ENCODE measurements at regions not wholly inside any gene's neighbourhood (a gene's known extent, or its start where the extent isn't known, plus 50 kb on each side); places are given as distances from the start of the nearest gene placed in this dataset.

- no peak for TF ChIP-seq CTCF (IDR thresholded peaks at IDR 0.05)
- no peak for TF ChIP-seq POLR2AphosphoS5 (IDR thresholded peaks at IDR 0.05)
- TF ChIP-seq POLR2A (IDR thresholded peaks at IDR 0.05), result no peak
- Histone ChIP-seq H3K9me3 (no peaks in the 10 kb centered on the region), H3K4me3 (no peak overlapping the region), H3K27ac (no peak overlapping the region), H3K36me3 (no peaks in the 10 kb centered on the region), H3K4me1 (replicated peaks) (no peaks in the 10 kb centered on the region), H3K27me3 (replicated peaks; ENCODE audit: insufficient read depth) (no peaks in the 10 kb centered on the region)
- 19% methylated on average over 19 of the region's 19 CpGs for WGBS
- intact Hi-C loops (cut with DNase I), result no loop called here
- no peak for DNase-seq (ENCODE audit: low spot score)
Observed at GRCh38 chr15:27679731-27680471, 419.2 kb downstream of the OCA2 start.

GRCh38 chr15:27679203-27679602 lies 419.9 kb downstream of the OCA2 start:
- intact Hi-C loops (cut with DNase I), result no loop called here
- no peak for DNase-seq (ENCODE audit: low spot score)
- 86% methylated on average over 4 of the region's 4 CpGs for WGBS
- Histone ChIP-seq H3K9me3 (no peaks in the 10 kb centered on the region), H3K4me3 (no peak overlapping the region), H3K4me1 (replicated peaks) (no peaks in the 10 kb centered on the region), H3K27ac (no peak overlapping the region), H3K36me3 (no peaks in the 10 kb centered on the region), H3K27me3 (replicated peaks; ENCODE audit: insufficient read depth) (no peaks in the 10 kb centered on the region)
- TF ChIP-seq POLR2AphosphoS5 (IDR thresholded peaks at IDR 0.05), result no peak
- TF ChIP-seq POLR2A (IDR thresholded peaks at IDR 0.05), result no peak
- no peak for TF ChIP-seq CTCF (IDR thresholded peaks at IDR 0.05)

- H3K27ac ChIP-seq, result no peak overlapping the region
- no peaks in the 10 kb centered on the region for H3K27me3 ChIP-seq (replicated peaks; ENCODE audit: insufficient read depth)
- no peaks in the 10 kb centered on the region for H3K36me3 ChIP-seq
- H3K9me3 ChIP-seq, result no peaks in the 10 kb centered on the region
- no peaks in the 10 kb centered on the region for H3K4me1 ChIP-seq (replicated peaks)
- TF ChIP-seq POLR2A (IDR thresholded peaks at IDR 0.05) (no peak), CTCF (IDR thresholded peaks at IDR 0.05) (no peak), POLR2AphosphoS5 (IDR thresholded peaks at IDR 0.05) (no peak)
- H3K4me3 ChIP-seq, result no peak overlapping the region
- no peak for DNase-seq (ENCODE audit: low spot score)
- WGBS, result 94% methylated on average over 6 of the region's 6 CpGs
- intact Hi-C loops (cut with DNase I), result no loop called here
Observed at GRCh38 chr15:27677951-27678350, 421.2 kb downstream of the OCA2 start.

- Histone ChIP-seq H3K9me3 (no peaks in the 10 kb centered on the region), H3K27me3 (replicated peaks; ENCODE audit: insufficient read depth) (no peaks in the 10 kb centered on the region), H3K36me3 (no peaks in the 10 kb centered on the region), H3K4me1 (replicated peaks) (no peaks in the 10 kb centered on the region), H3K27ac (no peak overlapping the region), H3K4me3 (no peak overlapping the region)
- intact Hi-C loops (cut with DNase I), result no loop called here
- 96% methylated on average over 9 of the region's 9 CpGs for WGBS
- no peak for DNase-seq (ENCODE audit: low spot score)
- TF ChIP-seq POLR2A (IDR thresholded peaks at IDR 0.05) (no peak), CTCF (IDR thresholded peaks at IDR 0.05) (no peak), POLR2AphosphoS5 (IDR thresholded peaks at IDR 0.05) (no peak)
Observed at GRCh38 chr15:27676647-27677046, 422.5 kb downstream of the OCA2 start.

GRCh38 chr15:27675571-27675970 lies 423.5 kb downstream of the OCA2 start:
- intact Hi-C loops (cut with DNase I), result no loop called here
- WGBS, result 85% methylated on average over 8 of the region's 8 CpGs

More at GRCh38 chr15:27675571-27675970, 423.5 kb downstream of the OCA2 start:
- TF ChIP-seq CTCF (IDR thresholded peaks at IDR 0.05) (no peak), POLR2A (IDR thresholded peaks at IDR 0.05) (no peak), POLR2AphosphoS5 (IDR thresholded peaks at IDR 0.05) (no peak)
- H3K4me3 ChIP-seq, result no peak overlapping the region
- H3K36me3 ChIP-seq, result no peaks in the 10 kb centered on the region
- no peaks in the 10 kb centered on the region for H3K4me1 ChIP-seq (replicated peaks)
- no peak for DNase-seq (ENCODE audit: low spot score)
- no peaks in the 10 kb centered on the region for H3K9me3 ChIP-seq
- no peak overlapping the region for H3K27ac ChIP-seq
- no peaks in the 10 kb centered on the region for H3K27me3 ChIP-seq (replicated peaks; ENCODE audit: insufficient read depth)

All from prostate gland (tissue), 2 donors.